GM12875 (cell line): ENCODE measurements at regions not wholly inside any gene's neighbourhood (a gene's known extent, or its start where the extent isn't known, plus 50 kb on each side); places are given as distances from the start of the nearest gene placed in this dataset.

Source experiments
- H3K4me3 ChIP-seq: one replicate; pipeline ENCODE4 v1.5.1; 2011; ENCODE audit warnings: low read depth, low read length, control low read depth
- TF ChIP-seq, protein P1 (sequence below): IDR thresholded peaks from 2 replicates; pipeline ENCODE4 v1.5.1; 2011; ENCODE audit warnings: low read depth, mild to moderate bottlenecking, control low read depth, inconsistent platforms, low read length, moderate library complexity, borderline replicate concordance; ENCODE audit not compliant: insufficient read depth

DNA sequence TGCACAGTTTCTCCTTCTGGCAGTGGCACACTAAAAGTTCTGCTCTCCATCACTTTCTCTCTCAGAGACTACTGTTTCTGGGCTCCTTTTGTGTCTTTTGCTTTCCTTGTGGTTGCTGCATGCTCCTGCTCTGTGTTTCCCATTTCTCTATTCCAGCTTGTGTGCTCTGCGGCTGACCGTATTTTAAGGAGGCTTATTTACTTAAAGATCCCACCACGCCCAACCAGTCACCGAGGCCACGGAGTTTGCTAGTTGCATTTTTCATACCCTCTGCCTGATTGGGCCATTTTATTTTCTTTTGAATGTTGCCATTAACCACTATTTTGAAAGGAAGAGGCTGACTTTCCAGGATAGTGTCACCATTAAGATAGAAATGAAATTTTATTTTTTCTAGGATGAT lies 626.4 kb upstream of the MMS22L start:
- TF ChIP-seq, protein P1, sequence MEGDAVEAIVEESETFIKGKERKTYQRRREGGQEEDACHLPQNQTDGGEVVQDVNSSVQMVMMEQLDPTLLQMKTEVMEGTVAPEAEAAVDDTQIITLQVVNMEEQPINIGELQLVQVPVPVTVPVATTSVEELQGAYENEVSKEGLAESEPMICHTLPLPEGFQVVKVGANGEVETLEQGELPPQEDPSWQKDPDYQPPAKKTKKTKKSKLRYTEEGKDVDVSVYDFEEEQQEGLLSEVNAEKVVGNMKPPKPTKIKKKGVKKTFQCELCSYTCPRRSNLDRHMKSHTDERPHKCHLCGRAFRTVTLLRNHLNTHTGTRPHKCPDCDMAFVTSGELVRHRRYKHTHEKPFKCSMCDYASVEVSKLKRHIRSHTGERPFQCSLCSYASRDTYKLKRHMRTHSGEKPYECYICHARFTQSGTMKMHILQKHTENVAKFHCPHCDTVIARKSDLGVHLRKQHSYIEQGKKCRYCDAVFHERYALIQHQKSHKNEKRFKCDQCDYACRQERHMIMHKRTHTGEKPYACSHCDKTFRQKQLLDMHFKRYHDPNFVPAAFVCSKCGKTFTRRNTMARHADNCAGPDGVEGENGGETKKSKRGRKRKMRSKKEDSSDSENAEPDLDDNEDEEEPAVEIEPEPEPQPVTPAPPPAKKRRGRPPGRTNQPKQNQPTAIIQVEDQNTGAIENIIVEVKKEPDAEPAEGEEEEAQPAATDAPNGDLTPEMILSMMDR, result no peak
- H3K4me3 ChIP-seq, result no peak overlapping the region

DNA sequence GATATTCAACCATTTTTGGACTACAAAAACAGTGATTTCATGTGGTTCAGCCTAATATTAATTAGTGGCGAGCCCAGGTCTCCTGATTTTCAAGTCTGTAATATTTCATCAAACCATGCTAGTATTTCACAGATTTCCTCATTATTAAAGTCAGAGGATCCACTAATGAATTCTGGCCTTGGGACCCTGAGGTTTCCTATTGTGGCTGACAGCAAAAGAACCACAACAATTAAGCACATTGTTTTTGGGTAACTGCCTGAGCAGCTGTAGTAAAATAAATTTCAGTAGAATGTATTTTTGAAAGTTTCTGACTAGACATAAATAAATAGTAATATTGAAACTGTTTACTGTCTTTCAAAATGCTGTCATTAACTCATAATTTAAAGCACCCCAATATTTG lies 630.7 kb upstream of the MMS22L start:
- TF ChIP-seq, protein P1, result no peak
- no peak overlapping the region for H3K4me3 ChIP-seq

DNA sequence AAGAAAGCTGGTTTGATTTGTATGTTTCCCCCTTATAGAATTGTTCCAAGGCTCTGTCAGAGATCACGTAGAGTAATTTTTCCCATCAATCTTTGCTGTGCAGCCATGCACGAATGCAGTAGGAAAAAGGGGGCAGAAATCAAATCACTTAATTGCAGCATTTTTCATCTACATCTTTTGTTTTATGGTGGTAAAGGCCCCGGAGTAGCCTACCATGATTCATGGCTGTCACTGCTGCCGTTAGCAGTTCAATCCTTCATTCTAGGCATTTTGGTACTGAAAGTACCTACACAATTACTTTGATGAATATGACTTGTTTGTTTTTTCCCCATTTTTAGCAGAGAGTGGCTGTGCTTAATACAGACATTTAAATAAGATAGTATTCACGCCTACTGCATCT lies 631.9 kb upstream of the MMS22L start:
- TF ChIP-seq, protein P1, result no peak
- H3K4me3 ChIP-seq, result no peak overlapping the region

DNA sequence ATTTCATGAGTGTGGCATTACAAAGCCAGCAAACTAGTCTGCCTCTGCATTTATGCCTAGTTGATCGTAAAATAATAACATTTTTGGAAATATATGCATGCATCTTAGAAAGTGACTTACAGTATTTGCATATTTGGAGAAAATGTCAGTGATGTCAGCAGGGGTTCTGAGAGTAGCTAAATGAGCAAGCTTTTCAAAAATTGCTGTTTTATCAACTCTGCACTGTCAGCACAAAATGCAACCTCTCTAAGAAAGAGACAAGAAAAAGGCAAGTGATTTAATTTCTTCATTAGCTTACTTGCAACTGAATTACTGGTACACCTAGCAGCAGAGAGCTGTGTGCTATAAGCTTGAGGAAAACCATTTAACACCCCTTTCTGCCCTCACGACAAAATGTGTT lies 632.5 kb upstream of the MMS22L start:
- TF ChIP-seq, protein P1, result no peak
- H3K4me3 ChIP-seq, result no peak overlapping the region

DNA sequence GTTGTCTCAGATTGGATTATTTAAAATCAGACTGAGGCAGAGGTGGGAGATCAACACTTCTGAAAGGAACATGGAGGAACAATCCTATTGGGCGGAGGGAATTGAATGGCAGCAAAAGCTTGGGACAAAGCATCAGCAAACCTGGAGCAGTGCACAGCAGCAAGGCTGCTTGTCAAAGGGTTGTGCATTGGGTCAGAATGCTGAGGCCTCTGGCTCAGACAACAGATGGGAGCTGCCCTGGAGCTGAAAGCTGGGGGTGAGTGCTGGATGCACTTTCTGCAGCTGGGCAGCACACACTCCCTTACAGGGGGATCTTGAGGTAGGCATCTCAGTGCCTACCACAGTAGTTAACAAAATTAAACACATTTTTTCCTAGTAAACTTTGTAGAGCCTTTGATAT lies 634.4 kb upstream of the MMS22L start:
- TF ChIP-seq, protein P1, result no peak
- no peak overlapping the region for H3K4me3 ChIP-seq

DNA sequence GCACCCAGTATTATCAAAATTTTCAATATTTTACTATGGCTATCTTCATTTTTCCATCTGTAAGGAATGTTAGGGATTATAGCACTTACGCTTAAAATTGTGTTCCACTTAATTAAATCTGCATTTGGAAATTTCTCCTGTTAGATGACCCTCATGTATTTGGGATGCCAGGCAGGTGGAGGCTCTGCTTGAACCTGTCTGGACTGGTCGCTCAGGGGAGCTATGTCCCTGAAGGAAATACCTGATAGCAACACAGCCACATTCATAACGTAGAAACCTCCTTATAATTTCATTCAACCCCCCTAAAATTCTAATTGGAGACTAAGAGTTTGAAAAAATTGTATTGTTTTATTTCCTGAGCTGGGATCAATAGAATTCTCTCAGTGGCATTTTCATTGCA lies 636.0 kb upstream of the MMS22L start:
- TF ChIP-seq, protein P1, result no peak
- no peak overlapping the region for H3K4me3 ChIP-seq

DNA sequence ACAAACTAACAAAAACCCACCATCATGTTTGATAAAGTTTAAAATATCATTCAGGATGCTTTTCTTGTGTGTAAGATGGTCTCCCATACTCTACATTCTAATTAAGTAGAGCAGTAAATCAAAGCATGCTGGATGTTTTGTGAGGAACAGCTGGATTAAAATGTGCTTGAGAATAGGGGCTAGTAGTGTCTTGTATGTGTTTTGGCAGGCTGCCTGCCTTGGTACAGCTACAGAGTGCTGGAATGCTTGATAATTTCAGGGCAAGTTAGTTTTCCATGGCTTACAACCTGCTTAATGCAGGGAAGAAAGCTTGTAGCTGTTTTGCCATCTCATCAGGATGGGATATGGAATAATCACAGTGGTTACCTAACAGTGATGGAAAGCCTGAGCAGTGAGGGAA lies 636.6 kb upstream of the MMS22L start:
- TF ChIP-seq, protein P1, result no peak
- no peak overlapping the region for H3K4me3 ChIP-seq
